ENCODE measurements at regions not wholly inside any gene's neighbourhood (a gene's known extent, or its start where the extent isn't known, plus 50 kb on each side); places are given as distances from the start of the nearest gene placed in this dataset.

- Histone ChIP-seq H3K27ac (ENCODE audit: low read length) (no peak overlapping the region), H4K20me1 (ENCODE audit: insufficient read depth, low read length) (no peaks in the 10 kb centered on the region), H2AFZ (ENCODE audit: low read length) (no peak overlapping the region), H3K79me2 (ENCODE audit: low read length) (no peaks in the 10 kb centered on the region), H3K27me3 (replicated peaks; ENCODE audit: insufficient read depth, low read length) (no peaks in the 10 kb centered on the region), H3K4me1 (ENCODE audit: low read length) (no peaks in the 10 kb centered on the region), H3K36me3 (replicated peaks; ENCODE audit: insufficient read depth, low read length) (no peaks in the 10 kb centered on the region), H3K4me3 (ENCODE audit: low read length) (no peak overlapping the region), H3K4me2 (ENCODE audit: low read depth, low read length) (no peak overlapping the region), H3K9ac (ENCODE audit: low read length) (no peak overlapping the region), H3K9me3 (replicated peaks; ENCODE audit: insufficient read depth, low read length) (no peaks in the 10 kb centered on the region), H3F3A (ENCODE audit: insufficient read depth, low read length) (no peaks in the 10 kb centered on the region), H3K9me2 (replicated peaks; ENCODE audit: insufficient read depth, low read length) (no peaks in the 10 kb centered on the region)
- TF ChIP-seq EZH2 (optimal IDR thresholded peaks at IDR 0.05; ENCODE audit: low read depth, low read length) (no peak), EZH2phosphoT487 (IDR thresholded peaks at IDR 0.05; ENCODE audit: low read length) (no peak)
- TF ChIP-seq, protein P1, sequence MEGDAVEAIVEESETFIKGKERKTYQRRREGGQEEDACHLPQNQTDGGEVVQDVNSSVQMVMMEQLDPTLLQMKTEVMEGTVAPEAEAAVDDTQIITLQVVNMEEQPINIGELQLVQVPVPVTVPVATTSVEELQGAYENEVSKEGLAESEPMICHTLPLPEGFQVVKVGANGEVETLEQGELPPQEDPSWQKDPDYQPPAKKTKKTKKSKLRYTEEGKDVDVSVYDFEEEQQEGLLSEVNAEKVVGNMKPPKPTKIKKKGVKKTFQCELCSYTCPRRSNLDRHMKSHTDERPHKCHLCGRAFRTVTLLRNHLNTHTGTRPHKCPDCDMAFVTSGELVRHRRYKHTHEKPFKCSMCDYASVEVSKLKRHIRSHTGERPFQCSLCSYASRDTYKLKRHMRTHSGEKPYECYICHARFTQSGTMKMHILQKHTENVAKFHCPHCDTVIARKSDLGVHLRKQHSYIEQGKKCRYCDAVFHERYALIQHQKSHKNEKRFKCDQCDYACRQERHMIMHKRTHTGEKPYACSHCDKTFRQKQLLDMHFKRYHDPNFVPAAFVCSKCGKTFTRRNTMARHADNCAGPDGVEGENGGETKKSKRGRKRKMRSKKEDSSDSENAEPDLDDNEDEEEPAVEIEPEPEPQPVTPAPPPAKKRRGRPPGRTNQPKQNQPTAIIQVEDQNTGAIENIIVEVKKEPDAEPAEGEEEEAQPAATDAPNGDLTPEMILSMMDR (IDR thresholded peaks at IDR 0.05; ENCODE audit: low read length), result no peak
- no peak for DNase-seq
Measured at GRCh38 chr18:1446765-1447164, 542.1 kb downstream of the ADCYAP1 start.

- Histone ChIP-seq H3K27me3 (replicated peaks; ENCODE audit: insufficient read depth, low read length) (no peaks in the 10 kb centered on the region), H3K9ac (ENCODE audit: low read length) (no peak overlapping the region), H3K79me2 (ENCODE audit: low read length) (no peaks in the 10 kb centered on the region), H4K20me1 (ENCODE audit: insufficient read depth, low read length) (no peaks in the 10 kb centered on the region), H3K9me2 (replicated peaks; ENCODE audit: insufficient read depth, low read length) (no peaks in the 10 kb centered on the region), H3K27ac (ENCODE audit: low read length) (no peak overlapping the region), H3K9me3 (replicated peaks; ENCODE audit: insufficient read depth, low read length) (no peaks in the 10 kb centered on the region), H3K4me3 (ENCODE audit: low read length) (no peak overlapping the region), H3K36me3 (replicated peaks; ENCODE audit: insufficient read depth, low read length) (no peaks in the 10 kb centered on the region), H3F3A (ENCODE audit: insufficient read depth, low read length) (no peaks in the 10 kb centered on the region), H3K4me1 (ENCODE audit: low read length) (no peaks in the 10 kb centered on the region), H2AFZ (ENCODE audit: low read length) (no peak overlapping the region), H3K4me2 (ENCODE audit: low read depth, low read length) (no peak overlapping the region)
- TF ChIP-seq EZH2 (optimal IDR thresholded peaks at IDR 0.05; ENCODE audit: low read depth, low read length), result no peak
- no peak for TF ChIP-seq EZH2phosphoT487 (IDR thresholded peaks at IDR 0.05; ENCODE audit: low read length)
- TF ChIP-seq, protein P1 (IDR thresholded peaks at IDR 0.05; ENCODE audit: low read length), result no peak
- no peak for DNase-seq
Measured at GRCh38 chr18:1452821-1453220, 548.1 kb downstream of the ADCYAP1 start.

DNA sequence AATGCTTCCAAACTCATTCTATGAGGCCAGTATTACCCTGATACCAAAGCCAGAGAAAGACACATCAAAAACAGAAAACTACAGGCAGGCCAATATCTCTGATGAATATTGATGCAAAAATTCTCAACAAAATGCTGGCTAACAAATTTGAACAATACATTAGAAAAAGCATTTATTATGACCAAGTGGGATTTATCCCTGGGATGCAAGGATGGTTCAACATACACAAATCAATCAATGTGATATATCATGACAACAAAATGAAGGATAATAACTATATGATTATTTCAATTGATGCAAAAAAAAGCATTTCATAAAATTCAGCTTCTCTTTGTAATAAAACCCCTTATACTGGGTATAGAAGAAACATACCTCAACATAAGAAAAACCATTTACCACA is 550.9 kb downstream of the ADCYAP1 start:
- no peaks in the 10 kb centered on the region for H4K20me1 ChIP-seq (ENCODE audit: insufficient read depth, low read length)
- H3K36me3 ChIP-seq (replicated peaks; ENCODE audit: insufficient read depth, low read length), result no peaks in the 10 kb centered on the region
- H3K9ac ChIP-seq (ENCODE audit: low read length), result no peak overlapping the region
- H3K9me2 ChIP-seq (replicated peaks; ENCODE audit: insufficient read depth, low read length), result no peaks in the 10 kb centered on the region
- DNase-seq, result no peak
- H3K79me2 ChIP-seq (ENCODE audit: low read length), result no peaks in the 10 kb centered on the region
- TF ChIP-seq, protein P1 (IDR thresholded peaks at IDR 0.05; ENCODE audit: low read length), result no peak
- TF ChIP-seq EZH2phosphoT487 (IDR thresholded peaks at IDR 0.05; ENCODE audit: low read length) (no peak), EZH2 (optimal IDR thresholded peaks at IDR 0.05; ENCODE audit: low read depth, low read length) (no peak)
- H3K4me2 ChIP-seq (ENCODE audit: low read depth, low read length), result no peak overlapping the region
- no peak overlapping the region for H3K4me3 ChIP-seq (ENCODE audit: low read length)
- H3K4me1 ChIP-seq (ENCODE audit: low read length), result no peaks in the 10 kb centered on the region
- no peaks in the 10 kb centered on the region for H3F3A ChIP-seq (ENCODE audit: insufficient read depth, low read length)
- no peaks in the 10 kb centered on the region for H3K27me3 ChIP-seq (replicated peaks; ENCODE audit: insufficient read depth, low read length)
- no peaks in the 10 kb centered on the region for H3K9me3 ChIP-seq (replicated peaks; ENCODE audit: insufficient read depth, low read length)
- no peak overlapping the region for H3K27ac ChIP-seq (ENCODE audit: low read length)
- H2AFZ ChIP-seq (ENCODE audit: low read length), result no peak overlapping the region
